Omental fat pad (tissue), 3 donors: ENCODE measurements at regions not wholly inside any gene's neighbourhood (a gene's known extent, or its start where the extent isn't known, plus 50 kb on each side); places are given as distances from the start of the nearest gene placed in this dataset.

ENCODE experiments used
- ATAC-seq: fragments of 150-250 bp; one replicate; pipeline ENCODE4 v1.9.1; 2016; ENCODE audit warnings: mild to moderate bottlenecking, moderate library complexity; ENCODE audit not compliant: low FRiP score
- DNase-seq: peaks from one replicate; pipeline ENCODE4 v3.0.0-alpha.2; 2019; ENCODE audit warnings: low spot score
- CTCF ChIP-seq, 3 donors: fragments of 450-650 bp; IDR thresholded peaks; one replicate each; pipeline ENCODE4 v1.5.1; 2016 to 2017; ENCODE audit warnings: antibody characterized with exemption in 3 of 3, mild to moderate bottlenecking in 3 of 3, moderate library complexity in 2 of 3

GRCh38 chr3:59153648-59154047, 103.8 kb upstream of the CFAP20DC start:
- TF ChIP-seq CTCF (IDR thresholded peaks at IDR 0.05), result no peak
- ATAC-seq, result no peak

GRCh38 chr3:59152943-59153342, 103.1 kb upstream of the CFAP20DC start:
- no peak for ATAC-seq
- no peak for TF ChIP-seq CTCF (IDR thresholded peaks at IDR 0.05)
- no peak for DNase-seq

More at GRCh38 chr3:59153648-59154047, 103.8 kb upstream of the CFAP20DC start:
- no peak for DNase-seq

- TF ChIP-seq CTCF (IDR thresholded peaks at IDR 0.05), result no peak
- no peak for DNase-seq
- ATAC-seq, result no peak
These were observed 100.2 kb upstream of the CFAP20DC start for GRCh38 chr3:59150039-59150438.

GRCh38 chr3:59149166-59149565, 99.3 kb upstream of the CFAP20DC start:
- no peak for TF ChIP-seq CTCF (IDR thresholded peaks at IDR 0.05)
- DNase-seq (no peak), ATAC-seq (no peak)

- no peak for DNase-seq
- TF ChIP-seq CTCF (IDR thresholded peaks at IDR 0.05), result no peak
- no peak for ATAC-seq
These were observed 93.6 kb upstream of the CFAP20DC start for GRCh38 chr3:59143447-59143846.

GRCh38 chr3:59142556-59142955, 92.7 kb upstream of the CFAP20DC start:
- TF ChIP-seq CTCF (IDR thresholded peaks at IDR 0.05), result no peak
- DNase-seq (no peak), ATAC-seq (no peak)

- ATAC-seq, result no peak
- TF ChIP-seq CTCF (IDR thresholded peaks at IDR 0.05), result no peak
- no peak for DNase-seq
These were observed 89.1 kb upstream of the CFAP20DC start for GRCh38 chr3:59138966-59139365.
